HG03175 (cell line): ENCODE measurements at regions not wholly inside any gene's neighbourhood (a gene's known extent, or its start where the extent isn't known, plus 50 kb on each side); places are given as distances from the start of the nearest gene placed in this dataset.
"Not testable (repeated sequence)": the region's sequence is repeated elsewhere in the genome, so short reads cannot be mapped to it uniquely, and the experiment has no call there.

ENCODE experiments used
- ATAC-seq: cut with Tn5 transposase; IDR thresholded peaks from one replicate; pipeline ENCODE4 v1.9.1; 2021; ENCODE audit warnings: mild to moderate bottlenecking, moderate library complexity; ENCODE audit not compliant: unreplicated experiment

GRCh38 chr7:17396692-17397091 is 98.2 kb downstream of the AHR start:
- ATAC-seq, result no peak

- peak; percentile 68 for ATAC-seq
These were observed 103.6 kb downstream of the AHR start for GRCh38 chr7:17401791-17402627.

GRCh38 chr7:17402628-17403278 is 104.3 kb downstream of the AHR start:
- peak; percentile 71 for ATAC-seq

GRCh38 chr7:17404006-17404405 is 105.6 kb downstream of the AHR start:
- no peak for ATAC-seq

GRCh38 chr7:17405786-17406185 is 107.3 kb downstream of the AHR start:
- ATAC-seq, result no peak

- ATAC-seq, result no peak
These were observed 108.3 kb downstream of the AHR start for GRCh38 chr7:17406738-17407137.

GRCh38 chr7:17407229-17407628 is 108.8 kb downstream of the AHR start:
- ATAC-seq, result no peak

- no peak for ATAC-seq
These were observed 109.9 kb downstream of the AHR start for GRCh38 chr7:17408245-17408903.

- ATAC-seq, result no peak
These were observed 110.4 kb downstream of the AHR start for GRCh38 chr7:17408904-17409290.

- peak; percentile 94 for ATAC-seq
These were observed 113.5 kb downstream of the AHR start for GRCh38 chr7:17411922-17412321.

- ATAC-seq, result no peak
These were observed 114.4 kb downstream of the AHR start for GRCh38 chr7:17412883-17413282.

GRCh38 chr7:17415955-17416354 is 117.5 kb downstream of the AHR start:
- no peak for ATAC-seq

- not testable (repeated sequence) for ATAC-seq
These were observed 122.0 kb downstream of the AHR start for GRCh38 chr7:17420308-17421015.

GRCh38 chr7:17421941-17422340 is 123.5 kb downstream of the AHR start:
- ATAC-seq, result no peak

- no peak for ATAC-seq
These were observed 124.5 kb downstream of the AHR start for GRCh38 chr7:17422966-17423365.

GRCh38 chr7:17427924-17428323 is 129.5 kb downstream of the AHR start:
- no peak for ATAC-seq

- ATAC-seq, result no peak
These were observed 131.1 kb downstream of the AHR start for GRCh38 chr7:17429579-17429978.

GRCh38 chr7:17432793-17433192 is 134.3 kb downstream of the AHR start:
- ATAC-seq, result no peak

- no peak for ATAC-seq
These were observed 135.7 kb downstream of the AHR start for GRCh38 chr7:17434191-17434590.

GRCh38 chr7:17434841-17435692 is 136.6 kb downstream of the AHR start:
- ATAC-seq, result no peak
